HL-60/S4 treated with retinoic acid at 250 ng/mL for 4 days and 3 days (cell line): ENCODE measurements at regions not wholly inside any gene's neighbourhood (a gene's known extent, or its start where the extent isn't known, plus 50 kb on each side); places are given as distances from the start of the nearest gene placed in this dataset.

Experiments used
- in situ Hi-C: fragments of 300-500 bp; cut with MboI; formaldehyde crosslinking; loops from 2 replicates; pipeline ENCODE4 v1.7.0; 2022; ENCODE audit warnings: low sequenced_read_pairs

GRCh38 chr12:114302606-114303315, 103.2 kb downstream of the TBX5 start:
- in situ Hi-C loops: no loop called here

- in situ Hi-C loops: no loop called here
These were observed 103.8 kb downstream of the TBX5 start for GRCh38 chr12:114302117-114302516.

GRCh38 chr12:114294303-114294685, 111.7 kb downstream of the TBX5 start:
- in situ Hi-C loops: no loop called here

GRCh38 chr12:114293571-114294302, 112.2 kb downstream of the TBX5 start:
- in situ Hi-C loops: no loop called here

GRCh38 chr12:114293073-114293472, 112.9 kb downstream of the TBX5 start:
- in situ Hi-C loops: no loop called here

GRCh38 chr12:114291389-114292060, 114.4 kb downstream of the TBX5 start:
- in situ Hi-C loops: no loop called here

GRCh38 chr12:114287821-114288525, 118.0 kb downstream of the TBX5 start:
- in situ Hi-C loops: no loop called here

- in situ Hi-C loops: no loop called here
These were observed 119.8 kb downstream of the TBX5 start for GRCh38 chr12:114286145-114286544.

GRCh38 chr12:114285554-114285953, 120.4 kb downstream of the TBX5 start:
- in situ Hi-C loops: no loop called here

GRCh38 chr12:114284041-114284440, 121.9 kb downstream of the TBX5 start:
- in situ Hi-C loops: no loop called here

GRCh38 chr12:114275932-114276785, 129.8 kb downstream of the TBX5 start:
- in situ Hi-C loops: no loop called here

GRCh38 chr12:114275086-114275485, 130.9 kb downstream of the TBX5 start:
- in situ Hi-C loops: no loop called here

- in situ Hi-C loops: no loop called here
These were observed 131.8 kb downstream of the TBX5 start for GRCh38 chr12:114274131-114274530.

- in situ Hi-C loops: no loop called here
These were observed 133.3 kb downstream of the TBX5 start for GRCh38 chr12:114272605-114273004.

- in situ Hi-C loops: no loop called here
These were observed 133.9 kb downstream of the TBX5 start for GRCh38 chr12:114272071-114272470.

GRCh38 chr12:114269153-114269552, 136.8 kb downstream of the TBX5 start:
- in situ Hi-C loops: no loop called here

GRCh38 chr12:114266536-114266935, 139.4 kb downstream of the TBX5 start:
- in situ Hi-C loops: no loop called here

- in situ Hi-C loops: no loop called here
These were observed 140.9 kb downstream of the TBX5 start for GRCh38 chr12:114265036-114265435.

- in situ Hi-C loops: no loop called here
These were observed 142.7 kb downstream of the TBX5 start for GRCh38 chr12:114263056-114263805.

GRCh38 chr12:114257687-114258086, 148.3 kb downstream of the TBX5 start:
- in situ Hi-C loops: no loop called here
